ENCODE measurements at regions not wholly inside any gene's neighbourhood (a gene's known extent, or its start where the extent isn't known, plus 50 kb on each side); places are given as distances from the start of the nearest gene placed in this dataset.

DNA sequence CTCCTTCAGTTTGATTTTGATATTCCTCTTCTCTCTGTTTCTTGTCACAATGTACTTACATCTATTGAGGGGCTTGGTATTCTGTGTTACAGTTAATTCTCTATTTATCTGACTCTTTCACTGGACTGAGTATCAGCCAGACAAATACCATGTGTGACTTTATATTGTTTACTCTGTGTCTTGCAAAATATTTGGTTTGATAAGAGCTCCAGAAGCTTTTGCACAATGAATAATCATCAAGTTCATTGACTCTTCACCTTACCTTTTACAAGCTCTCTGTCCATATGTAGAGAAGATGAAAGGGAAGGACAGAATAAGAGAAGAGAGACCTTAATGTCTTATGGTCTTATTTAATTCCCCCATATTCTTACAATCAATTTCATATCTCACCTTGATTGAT is 877.7 kb upstream of the CDH8 start:
- no peak for DNase-seq

DNA sequence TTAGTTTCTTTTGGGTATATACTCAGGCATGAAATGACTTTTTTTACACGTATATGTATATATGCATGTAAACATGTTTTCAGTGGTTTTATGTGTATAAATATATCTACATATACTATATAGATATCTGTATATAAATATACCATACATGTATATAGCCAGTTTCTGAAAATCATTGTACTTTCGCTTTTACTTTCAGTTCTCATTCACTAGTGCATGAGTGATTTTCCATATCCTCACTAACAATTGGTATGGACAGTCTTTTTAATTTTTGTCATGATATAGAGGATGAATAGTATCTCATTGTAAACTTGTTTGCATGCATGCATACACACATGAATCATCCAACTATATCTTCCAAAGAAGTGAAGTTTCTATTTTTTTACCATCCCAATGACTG is 877.1 kb upstream of the CDH8 start:
- no peak for DNase-seq

DNA sequence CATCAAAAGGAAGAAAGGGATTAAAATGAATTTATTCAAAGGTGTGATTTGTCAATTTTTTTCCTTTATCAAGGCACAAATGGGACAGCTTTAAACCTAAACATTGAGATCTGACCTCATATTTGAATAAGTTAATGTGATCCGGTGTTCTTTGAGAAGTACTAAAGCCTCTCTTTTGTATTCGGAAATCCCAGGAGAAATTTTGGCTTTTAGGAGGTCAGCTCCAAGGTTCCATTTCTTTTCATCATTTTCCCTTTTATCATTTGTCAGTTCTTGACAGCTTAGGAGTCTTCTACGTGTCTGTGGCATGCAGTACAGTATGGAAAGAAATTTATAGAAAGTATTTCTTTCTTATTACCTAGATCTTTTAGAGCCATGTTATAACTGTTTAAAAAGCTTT is 873.4 kb upstream of the CDH8 start:
- no peak for DNase-seq

DNA sequence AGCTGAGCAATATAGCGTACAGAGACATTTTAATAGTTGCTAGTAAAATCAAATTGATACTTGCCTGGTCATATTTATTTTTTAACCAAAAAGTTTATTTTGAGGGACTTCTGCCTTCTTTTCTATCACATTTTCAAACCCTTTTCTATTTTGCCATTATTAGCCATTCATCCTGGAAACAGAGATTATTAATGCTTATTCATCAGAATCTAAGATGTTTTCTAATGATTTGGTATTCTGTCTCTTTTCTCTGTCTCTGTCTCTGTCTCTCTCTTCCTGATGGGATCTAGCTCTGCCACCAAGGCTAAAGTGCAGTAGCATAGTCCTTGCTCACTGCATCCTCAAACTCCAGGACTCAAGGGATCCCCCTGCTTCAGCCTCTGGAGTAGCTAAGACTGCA is 871.3 kb upstream of the CDH8 start:
- DNase-seq, result no peak

DNA sequence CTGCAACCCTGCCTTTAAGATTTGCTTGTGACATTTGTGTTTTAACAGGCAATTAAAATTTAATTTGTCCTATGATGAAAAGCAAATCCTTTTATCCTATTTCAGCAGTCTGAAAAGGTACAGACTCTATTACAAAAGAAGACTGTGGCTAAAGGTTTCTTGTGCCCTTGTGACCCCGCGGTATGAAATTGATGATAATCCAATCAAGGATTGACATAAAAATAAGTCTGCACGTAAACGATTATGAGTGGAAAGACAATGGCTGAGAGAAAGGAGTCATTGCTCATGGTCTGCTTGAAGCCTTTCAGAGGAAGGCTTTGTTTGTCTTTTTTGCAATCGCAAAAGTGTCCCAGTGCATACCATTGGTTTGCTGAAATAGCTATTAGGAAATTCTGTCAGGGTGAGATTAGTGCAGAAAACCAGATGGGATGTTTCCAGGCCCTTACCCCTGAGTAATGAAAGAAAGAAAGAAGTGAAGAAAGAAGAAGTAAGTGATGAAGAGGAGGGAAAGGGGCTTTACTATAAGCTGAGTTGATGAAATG is 867.8 kb upstream of the CDH8 start:
- no peak for DNase-seq

DNA sequence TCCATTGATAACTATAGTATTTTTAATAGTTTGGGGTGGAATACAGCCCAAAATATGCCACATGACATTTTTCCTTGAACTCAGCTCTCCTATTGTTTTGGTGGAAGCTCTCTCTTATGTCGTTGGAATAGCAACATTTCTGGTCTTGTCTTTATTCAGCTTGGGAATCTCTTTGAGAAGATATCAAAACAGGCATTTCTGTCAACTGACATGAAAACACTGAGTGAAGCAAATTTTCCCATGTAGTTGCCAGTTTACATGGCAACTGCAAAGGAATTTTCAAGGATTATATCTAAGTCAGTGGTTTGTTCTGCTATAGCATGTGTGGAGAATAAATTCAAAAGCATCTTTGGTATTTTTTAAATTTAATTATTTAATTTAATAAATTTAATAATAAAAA is 863.5 kb upstream of the CDH8 start:
- no peak for DNase-seq

DNA sequence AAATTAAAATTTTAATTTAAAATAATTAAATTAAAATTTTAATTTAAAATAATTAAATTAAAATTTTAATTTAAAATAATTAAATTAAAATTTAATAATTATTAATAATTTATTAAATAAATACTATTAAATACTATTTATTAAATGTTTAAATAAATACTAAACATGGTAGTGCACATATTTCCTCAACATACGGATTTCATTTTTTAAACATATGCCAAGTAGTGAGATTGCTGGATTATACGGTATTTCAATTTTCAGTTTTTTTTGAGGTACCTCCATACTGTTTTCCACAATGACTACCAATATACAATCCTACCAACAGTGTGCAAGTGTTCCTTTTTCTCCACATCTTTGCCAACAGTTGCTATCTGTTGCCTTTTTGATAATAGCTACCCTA is 852.9 kb upstream of the CDH8 start:
- DNase-seq, result no peak

DNA sequence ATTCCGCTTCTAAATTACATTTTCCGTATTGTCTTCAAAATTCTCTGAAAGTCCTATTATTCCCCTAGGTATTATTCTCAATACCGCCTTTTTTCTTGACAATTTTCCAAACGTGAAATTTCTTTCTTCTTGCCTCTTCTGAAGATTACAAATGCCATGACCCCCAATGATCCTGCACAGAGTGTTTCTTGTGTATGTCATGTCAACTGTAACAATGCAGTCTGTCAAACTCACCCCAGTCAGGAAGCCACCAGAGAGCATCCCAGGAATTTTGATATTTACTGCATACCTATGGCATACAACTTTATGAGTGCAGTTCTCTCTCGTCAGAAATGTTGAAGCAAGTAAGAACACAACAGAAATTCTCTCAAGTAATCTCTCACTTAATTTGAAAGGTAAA is 847.3 kb upstream of the CDH8 start:
- DNase-seq, result no peak

DNA sequence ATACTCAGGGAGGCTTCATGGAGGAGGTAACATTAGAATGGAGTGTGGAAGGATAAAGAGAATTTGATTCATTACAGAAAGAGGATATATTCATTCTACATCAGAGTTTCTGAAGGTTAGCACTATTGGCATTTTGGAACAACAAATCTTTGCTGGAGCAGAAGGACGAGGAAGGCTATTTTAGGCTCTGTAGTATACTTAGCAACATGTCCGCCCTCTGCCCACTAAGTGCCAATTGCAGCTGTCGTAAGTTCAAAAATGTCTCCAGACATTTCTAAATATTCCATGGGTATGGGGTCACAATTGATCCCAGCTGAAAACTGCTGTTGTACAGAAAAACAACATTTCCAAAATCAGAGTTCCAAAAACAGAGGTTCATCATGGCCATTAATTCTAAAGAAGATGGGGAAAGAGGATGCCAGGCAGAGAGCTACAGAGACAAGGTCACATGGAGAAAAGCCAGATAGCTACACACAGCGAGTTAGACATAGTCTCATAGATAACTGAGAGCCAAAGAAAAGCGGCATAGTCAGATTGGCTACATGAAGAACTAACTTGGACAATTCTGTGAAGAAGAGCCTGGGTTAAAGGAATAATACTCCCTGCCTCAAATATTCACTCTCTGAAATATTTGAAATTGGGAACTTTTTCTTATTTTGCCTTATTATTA is 846.4 kb upstream of the CDH8 start:
- DNase-seq, result no peak

DNA sequence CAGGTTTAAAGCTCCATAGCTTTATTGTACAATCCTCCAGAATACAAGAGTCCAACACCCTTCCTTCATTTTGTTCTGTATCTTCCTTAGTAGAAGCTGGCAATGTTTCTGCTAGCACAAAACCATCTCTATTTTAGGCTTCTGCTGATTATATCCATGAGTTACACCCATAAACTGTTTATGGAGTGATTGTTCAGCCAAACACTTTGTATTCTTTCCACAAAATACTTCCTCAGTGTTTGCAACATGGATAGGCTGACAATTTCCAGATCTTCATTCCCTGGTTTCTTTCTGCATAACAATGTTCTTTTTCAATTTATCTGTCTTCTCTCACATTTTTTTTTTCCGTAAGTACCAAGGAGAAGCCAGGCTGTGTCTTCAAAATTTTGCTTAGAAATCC is 839.9 kb upstream of the CDH8 start:
- DNase-seq, result no peak

DNA sequence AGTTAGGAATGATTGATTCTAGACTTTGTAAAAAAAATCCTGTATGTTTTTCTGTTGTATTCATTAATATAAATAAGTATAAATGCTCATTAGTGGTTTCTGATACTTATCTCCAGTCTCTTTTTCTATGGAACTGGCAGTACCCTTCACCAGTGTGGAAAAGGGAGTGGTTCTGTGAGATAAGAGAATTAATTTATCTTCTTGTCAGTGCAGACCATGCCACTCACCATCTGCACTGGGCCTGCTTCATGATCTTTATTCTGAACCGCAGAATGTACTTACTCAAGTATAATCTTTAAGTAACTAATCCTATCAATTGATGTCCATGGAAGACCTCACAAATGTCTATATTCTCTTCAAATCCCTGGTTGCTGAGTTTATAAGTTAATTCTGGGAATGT is 836.1 kb upstream of the CDH8 start:
- no peak for DNase-seq

DNA sequence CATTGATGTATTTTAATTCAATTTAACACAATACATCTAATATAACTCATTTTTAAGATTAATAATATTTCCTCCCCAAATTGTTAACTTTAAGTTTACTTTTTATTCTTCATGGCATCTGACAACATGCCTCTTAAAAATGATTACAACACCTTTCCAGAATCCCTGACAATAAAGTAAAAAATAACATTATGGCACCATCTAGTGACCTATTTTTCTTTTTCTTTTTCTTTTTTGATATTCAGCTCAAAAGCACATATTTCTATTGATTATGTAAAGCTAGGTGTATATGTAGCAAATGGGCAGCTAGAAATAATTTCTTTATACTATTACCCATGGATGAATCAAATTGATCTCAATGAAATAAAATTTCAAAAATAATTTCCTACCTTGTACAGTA is 834.3 kb upstream of the CDH8 start:
- no peak for DNase-seq

DNA sequence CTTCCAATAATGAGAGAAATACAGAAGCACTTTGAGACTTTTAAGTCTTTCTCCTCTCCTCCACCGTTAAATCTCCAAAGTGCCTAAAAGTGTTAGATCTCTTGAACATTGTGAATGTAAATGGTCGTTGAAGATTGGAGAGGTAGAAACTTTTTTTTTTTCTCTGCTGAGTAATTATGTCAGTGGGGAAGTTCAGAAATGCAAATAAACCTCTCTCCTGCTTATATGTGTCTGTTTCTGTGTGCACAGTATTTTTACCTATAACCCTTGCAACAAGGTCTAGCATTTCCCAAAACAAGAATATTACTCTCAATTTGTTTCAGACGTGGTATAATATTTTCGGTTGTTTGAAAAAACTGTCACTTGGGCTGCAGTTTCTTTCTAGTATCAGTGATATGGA is 833.6 kb upstream of the CDH8 start:
- no peak for DNase-seq

DNA sequence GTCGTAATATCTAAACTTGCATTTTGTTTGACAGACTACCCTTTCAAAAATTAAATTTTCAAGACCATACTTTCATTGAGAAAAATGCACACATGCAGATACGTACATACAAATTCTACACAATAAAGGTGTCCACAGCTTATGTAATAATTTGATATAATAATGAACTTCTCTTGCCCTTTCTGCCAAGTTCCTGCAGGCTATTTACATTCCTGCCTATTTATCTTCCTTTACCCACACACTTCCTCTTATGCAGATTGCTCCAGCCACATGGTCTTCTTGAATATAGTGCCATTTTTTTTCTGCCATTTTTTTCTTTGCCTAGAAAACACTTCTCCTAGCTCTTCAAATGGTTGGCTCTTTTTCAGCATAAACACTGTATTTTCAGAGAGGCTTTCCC is 826.9 kb upstream of the CDH8 start:
- no peak for DNase-seq

DNA sequence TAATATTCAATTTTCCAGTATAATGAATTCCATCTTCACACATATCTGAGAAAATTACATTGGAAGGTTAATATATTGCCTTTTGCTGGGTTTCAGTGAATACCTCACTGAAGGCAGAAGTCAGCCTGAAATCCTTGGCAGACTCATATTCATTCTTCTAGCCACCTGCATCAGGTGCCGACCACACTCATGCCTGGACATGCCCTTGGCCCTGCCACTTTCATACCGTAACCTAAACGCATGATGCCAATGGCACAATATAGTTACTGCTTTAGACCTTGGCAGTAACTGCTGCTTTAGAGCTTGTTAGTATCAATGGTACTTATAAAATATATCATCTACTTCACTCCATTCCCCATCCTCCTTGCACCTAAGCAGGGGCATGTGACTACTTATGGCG is 817.6 kb upstream of the CDH8 start:
- no peak for DNase-seq

DNA sequence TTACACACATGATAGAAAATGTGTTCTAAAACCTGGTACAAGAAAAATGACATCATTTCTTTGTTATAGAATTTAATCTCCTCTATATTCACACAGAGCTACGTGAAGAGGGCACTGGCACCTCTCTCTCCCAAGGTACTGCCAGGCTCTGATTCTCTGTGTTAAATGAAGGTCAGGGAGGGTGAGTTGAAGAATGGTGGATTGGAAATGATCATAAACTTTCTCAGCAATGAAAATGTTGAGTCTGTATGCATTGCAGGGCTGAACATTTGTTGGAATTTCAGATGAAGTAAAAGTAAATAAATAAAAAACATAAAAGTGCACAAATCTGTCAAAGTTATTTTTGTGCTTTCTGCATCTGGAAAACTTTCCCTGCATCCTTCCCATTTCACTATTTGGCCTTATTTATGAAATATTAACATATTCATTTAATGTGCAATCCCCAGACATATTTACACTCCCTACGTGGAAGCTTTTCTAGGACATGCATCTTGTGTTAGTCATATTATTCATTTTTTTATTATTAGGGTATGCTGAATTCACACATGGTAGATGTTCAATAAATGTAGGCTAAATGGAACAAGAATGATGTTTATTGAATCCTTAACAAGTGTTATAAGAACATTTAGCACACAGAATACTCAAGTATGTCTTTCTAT is 810.3 kb upstream of the CDH8 start:
- DNase-seq, result no peak

DNA sequence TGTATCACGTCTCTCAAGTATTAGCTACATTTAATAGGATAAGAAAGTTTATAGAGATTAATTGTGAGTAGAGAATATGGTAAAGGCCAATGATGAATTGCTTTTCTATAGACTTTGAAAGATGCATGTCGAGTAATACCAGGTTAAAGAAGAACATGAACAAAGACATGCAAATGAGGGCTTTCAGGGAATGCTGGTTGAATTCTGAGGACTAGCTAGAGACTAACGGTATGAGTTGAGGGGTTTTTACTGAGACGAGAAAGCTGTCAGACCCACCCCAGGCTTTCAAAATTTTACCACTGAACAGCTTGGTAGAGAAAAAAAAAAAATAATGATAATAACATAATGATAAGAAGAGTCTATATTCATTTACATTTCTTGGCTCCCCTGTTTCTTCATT is 796.0 kb upstream of the CDH8 start:
- no peak for DNase-seq

DNA sequence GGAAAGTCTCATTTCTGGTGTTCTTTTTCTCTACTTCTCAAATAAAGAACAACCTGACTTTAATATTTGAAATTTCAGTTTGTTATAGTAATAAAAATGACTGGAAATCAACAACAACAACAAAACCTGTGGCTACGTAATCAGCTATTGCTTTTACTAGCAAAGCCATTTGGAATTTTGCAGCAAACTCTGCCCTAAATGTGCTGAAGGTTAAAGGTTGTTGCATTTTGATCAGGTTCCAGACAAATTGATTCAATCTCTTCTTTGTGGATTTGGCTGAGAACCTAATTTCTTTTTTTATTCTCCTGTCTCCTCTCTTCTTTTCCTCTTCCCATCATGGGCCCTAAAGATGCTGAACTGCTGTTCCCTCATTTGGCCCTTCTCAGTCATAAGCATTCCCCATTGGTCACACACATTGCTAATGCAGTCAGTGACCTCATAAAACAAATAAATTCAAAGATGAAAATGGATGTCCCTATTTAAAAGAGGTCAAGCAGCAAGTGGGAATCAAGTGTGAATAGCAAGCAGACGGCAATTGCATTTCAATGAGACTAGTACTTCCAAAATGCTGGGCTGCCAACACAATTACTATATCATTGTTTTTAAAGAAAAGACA is 795.1 kb upstream of the CDH8 start:
- DNase-seq, result no peak

DNA sequence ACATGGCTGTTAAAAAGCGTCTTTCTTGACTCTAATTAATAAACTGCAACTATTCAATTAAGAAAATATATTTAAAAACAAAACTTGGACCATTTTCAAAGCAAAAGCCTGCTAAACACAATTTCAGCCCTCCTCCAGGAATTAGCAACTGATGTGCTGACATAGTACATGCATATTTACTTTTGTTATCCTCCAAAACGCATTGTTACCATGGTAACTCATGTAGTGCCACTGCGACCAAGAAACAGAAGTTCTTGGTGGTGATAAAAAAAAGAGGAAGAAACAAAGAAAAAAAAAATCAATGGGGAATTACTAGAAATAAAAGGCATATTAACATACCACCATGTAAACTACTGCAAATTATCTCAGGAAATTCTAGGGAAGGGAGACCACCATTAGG is 793.4 kb upstream of the CDH8 start:
- no peak for DNase-seq

DNA sequence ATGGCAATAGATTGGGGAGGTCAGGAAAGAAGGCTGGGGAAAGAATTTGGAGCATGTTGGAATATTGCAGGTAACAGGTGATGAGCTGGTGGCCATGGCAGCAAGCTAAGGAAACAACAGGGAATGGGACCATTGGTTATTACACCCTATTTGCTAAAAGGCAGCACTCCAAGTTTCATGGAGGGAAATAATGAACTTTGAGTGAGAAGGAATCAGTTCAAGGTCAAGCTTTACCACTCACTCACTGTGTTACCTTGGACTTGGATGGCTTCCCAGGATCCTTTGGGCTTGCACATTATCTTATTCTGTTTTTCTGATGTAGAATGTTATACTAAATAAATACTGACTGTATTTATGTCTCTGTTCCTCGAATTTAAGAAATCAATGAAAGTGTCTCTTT is 792.8 kb upstream of the CDH8 start:
- no peak for DNase-seq

DNA sequence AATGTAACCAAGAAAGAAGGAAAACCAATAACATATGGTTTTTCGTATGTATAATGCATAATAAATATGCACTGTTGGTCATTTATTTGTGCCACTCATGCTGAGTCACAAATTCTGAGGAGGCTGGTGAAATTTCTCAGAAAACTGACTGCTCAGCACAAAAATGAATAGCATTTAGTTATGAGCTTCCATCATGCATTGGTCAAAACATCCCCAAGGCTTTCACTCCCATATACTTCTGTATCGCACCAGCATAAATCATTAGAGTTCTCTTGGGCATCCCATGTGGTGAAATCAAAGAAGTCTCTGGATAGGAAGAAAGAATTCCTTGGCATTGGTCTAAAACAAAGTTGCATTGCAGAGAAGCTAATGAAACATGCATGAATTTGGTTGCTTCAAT is 785.6 kb upstream of the CDH8 start:
- no peak for DNase-seq

DNA sequence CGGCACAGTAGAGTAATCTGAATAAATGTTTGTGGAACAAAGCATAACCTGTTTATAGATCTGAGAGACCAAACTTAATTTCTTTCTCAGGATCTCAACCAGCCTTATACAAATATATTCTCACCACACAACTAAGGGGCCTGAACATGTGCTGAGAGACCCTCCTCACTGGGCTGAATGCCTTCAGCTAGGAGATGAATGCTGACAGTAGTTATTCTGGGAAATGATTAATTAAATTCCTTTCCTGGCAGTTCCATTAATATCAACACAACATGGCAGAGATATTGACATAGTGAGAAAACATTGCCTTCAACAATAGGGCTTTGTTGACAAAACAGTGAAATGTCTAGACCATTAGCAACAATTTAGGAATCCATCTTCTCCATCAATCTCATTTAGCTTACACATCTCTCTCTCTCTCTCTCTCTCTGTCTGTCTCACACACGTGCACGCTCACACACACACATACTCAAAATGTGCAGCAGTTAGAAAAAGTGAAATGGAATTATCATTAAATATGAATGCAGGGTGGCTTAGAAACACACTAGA is 780.8 kb upstream of the CDH8 start:
- no peak for DNase-seq

DNA sequence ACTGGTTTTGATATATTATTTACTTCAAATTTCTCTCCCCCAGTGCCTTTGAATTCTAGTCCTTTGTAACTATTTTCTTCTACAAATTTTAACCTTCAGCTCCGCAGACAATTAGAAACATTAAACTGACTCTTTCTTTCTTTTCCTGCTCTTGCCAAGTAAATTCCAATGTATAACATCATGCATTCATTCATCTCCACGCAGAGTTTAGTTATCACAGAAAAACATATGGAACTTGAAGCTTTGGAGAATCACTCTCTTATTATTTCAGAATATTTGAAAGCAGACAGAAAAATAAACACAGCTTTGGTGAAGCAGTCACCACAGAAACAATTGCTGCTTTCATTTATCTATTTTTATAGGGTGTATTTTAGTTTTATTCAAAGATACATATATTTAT is 778.7 kb upstream of the CDH8 start:
- no peak for DNase-seq

DNA sequence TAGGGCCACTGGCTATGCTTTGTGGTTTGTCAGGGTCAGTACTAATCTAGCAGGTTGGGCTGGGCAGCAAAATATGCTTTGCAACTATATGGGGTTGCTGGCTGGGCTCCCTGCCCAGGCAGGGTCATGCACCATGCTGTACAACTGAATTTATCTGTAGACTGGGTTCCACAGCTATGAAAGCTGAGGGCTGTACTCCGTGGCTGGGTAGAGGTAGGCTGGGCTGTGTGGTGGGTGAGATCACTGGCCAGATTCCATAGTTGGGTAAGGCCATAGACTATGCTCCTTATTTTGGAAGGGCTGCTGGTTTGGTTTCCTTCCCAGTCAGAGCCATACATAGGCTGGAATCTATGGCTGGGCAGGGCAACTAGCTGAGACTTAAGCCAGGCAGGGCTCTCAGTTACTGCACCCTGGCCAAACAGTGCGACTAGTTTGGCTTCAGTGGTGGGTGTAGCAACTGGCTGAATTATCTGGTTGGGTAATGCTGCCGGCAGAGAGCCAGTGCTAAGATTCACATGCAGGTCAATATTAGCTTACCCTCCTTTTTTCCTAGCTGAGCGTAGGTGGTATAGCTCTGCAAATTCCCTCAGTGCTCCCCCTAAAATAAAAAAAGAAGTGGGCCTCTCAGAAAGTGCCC is 769.1 kb upstream of the CDH8 start:
- DNase-seq, result no peak

Measured in NCI-H2029 treated with DMSO at 0.1 percent for 48 hours (cell line).